ENCODE measurements at regions not wholly inside any gene's neighbourhood (a gene's known extent, or its start where the extent isn't known, plus 50 kb on each side); places are given as distances from the start of the nearest gene placed in this dataset.
"Not testable (repeated sequence)": the region's sequence is repeated elsewhere in the genome, so short reads cannot be mapped to it uniquely, and the experiment has no call there.

GRCh38 chr2:111406616-111407015, 285.9 kb downstream of the BCL2L11 start:
- not testable (repeated sequence) for DNase-seq

DNA sequence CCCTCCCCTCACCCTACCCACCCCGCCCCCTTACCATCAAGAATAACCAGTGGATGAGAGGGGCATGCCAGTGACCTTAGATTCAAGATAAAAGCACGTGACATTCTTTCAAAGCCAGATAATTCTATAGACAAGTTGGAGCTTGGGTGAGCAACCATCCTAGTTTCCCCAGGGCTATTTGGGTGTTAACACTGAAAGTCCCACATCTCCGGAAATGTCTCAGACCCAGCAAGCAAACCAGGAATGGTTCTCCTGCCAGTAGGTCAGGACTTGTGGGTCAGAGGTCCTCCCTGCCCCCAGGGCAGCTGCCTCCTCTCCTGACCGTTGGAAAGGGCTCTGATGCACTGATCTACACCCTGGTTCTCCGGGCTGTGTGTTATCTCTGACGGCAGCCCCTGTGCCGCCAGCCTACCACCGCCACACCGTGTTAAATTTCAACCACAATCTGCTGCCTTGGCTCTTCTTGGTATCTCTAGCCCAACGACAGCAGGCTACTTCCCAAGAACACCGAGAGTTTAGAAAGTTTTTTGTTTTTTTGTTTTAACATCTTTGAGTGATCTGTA, 287.0 kb downstream of the BCL2L11 start:
- peak; percentile 67 for DNase-seq

GRCh38 chr2:111410868-111411406, 290.2 kb downstream of the BCL2L11 start:
- not testable (repeated sequence) for DNase-seq

DNA sequence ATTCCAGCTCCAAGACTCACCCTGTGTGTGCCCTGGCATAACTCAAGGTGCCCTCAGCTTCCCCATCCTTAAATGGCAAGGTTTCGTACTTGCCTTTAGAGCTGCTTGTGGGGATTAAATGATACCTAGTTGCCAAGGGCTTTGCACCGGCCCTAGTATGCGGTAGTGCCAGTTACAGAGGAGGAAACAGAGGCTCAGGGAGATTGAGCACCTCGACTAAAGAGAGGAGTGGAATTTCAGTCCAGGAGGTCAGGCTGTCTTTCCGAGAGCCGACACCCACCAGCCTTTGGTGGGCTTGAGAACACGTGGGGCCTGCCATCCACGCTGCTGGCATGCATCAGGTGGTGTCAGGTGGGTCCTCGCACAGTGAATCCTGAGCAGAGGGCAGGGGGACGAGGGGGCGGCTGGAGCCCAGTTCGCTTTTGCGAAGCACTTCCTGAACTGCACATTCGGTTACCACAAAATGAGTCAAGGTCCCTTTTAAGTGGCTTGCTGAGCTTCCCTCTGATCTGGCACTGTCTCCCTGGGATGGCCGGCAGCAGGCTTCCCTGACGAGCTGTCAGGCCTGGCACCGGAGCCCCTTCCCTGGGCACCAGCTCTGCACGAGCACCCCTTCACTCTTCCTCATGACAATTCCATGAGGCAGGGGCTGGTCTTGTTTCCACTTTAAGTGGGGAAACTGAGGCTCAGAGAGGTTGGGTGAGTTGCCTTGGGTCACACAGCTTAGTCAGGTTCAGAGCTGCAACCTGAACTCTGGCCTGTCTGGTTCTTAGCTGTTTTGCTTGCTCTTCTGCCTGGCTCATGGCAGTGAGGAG, 291.4 kb downstream of the BCL2L11 start:
- not testable (repeated sequence) for DNase-seq

DNA sequence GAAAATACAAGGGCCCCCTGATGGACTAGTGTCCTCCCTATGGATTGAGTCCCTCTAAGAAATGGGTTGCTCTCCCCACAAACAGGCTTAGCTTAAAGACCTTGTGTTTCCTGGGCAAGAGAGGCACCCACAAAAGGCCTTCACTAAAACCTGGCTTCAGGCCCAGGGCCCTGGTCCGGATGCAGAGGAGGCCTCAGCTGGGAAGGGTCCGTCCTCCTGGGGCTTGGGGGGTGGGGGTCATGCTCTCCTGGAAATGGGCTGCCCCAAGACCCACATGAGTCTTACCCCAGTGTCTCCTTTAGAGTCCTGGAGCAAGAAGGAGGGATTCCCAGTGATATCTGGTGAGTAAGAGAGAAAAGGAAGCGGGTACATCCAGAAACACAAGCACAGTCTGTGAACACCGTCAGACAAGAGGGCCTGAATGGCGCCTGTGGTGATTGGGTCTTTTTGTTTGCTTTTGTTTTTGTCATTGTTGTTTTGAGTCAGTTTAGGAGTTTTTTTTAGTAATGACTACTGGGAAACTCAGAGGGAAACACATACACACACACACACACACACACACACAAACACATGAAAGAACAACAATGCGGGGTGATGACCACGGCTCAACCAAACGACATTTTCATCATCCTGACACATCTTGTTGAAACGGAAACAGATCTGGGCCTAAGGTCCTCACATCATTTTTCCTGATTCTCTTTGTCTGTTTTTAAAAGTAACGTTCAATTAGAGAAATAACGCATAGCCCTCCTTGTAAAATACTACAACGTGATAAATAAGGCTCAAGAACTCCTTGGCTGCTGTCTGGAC, 292.3 kb downstream of the BCL2L11 start:
- DNase-seq, result peak; percentile 2

- DNase-seq, result peak; percentile 36
Measured at GRCh38 chr2:111413950-111414349, 293.2 kb downstream of the BCL2L11 start.

- peak; percentile 43 for DNase-seq
Measured at GRCh38 chr2:111415765-111416743, 295.3 kb downstream of the BCL2L11 start.

GRCh38 chr2:111417026-111417425, 296.3 kb downstream of the BCL2L11 start:
- peak; percentile 48 for DNase-seq

DNA sequence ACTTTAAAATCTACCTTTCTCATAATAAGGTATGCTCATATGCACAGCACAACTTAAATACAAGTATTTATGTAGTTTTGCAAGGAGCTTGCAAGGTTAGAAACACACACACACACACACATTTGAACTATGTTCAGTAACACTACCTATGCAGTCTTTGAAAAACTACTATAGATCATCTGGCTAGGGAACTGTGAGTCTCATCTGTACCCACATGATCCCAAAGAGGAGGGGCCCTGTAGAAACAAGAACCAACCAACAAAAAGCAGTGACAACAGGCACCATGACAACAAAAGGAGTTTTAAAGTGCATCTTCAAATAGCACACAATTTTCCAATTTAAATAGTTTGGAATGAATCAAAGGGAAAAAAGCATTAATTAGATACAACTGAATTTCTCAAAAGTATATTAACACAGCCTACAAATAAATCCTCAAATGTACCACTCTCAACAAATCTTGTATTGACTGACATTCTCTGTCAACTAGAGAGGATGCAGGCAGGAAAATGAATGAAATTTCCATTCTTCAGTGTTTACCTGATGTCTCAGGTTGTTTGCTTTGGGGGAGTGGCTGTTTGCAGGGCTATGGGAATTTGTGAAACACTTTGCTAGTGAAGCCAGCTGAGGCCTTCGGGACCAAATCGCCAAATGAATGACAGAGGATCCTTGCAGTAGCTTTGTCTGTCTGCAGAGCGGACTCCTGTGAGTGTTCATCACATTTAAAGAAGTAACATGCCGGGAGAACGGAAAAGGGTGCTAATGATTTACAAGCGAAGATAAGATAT, 297.6 kb downstream of the BCL2L11 start:
- peak; percentile 70 for DNase-seq

- peak; percentile 3 for DNase-seq
Measured at GRCh38 chr2:111420074-111420473, 299.4 kb downstream of the BCL2L11 start.

DNA sequence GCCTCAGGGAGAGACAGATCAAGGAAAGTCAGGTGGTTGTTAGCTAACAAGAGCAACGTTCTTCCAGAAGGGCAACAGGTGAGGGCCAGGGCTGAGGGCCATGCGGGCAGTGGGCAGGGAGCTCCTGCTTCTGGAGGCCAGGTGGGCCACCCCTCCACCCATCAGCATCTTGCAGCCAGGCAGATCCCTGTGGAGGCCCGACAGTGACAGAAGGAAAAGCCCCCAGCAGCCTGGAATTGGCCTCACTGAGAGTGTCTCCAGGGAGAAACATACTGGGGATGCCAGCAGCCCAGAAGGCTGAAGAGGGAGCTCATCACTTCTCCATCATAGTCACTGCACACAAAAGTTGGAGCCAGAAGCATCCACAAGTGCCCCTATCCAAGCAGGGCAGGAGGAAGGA, 300.1 kb downstream of the BCL2L11 start:
- not testable (repeated sequence) for DNase-seq

GRCh38 chr2:111421949-111422348, 301.2 kb downstream of the BCL2L11 start:
- not testable (repeated sequence) for DNase-seq

DNA sequence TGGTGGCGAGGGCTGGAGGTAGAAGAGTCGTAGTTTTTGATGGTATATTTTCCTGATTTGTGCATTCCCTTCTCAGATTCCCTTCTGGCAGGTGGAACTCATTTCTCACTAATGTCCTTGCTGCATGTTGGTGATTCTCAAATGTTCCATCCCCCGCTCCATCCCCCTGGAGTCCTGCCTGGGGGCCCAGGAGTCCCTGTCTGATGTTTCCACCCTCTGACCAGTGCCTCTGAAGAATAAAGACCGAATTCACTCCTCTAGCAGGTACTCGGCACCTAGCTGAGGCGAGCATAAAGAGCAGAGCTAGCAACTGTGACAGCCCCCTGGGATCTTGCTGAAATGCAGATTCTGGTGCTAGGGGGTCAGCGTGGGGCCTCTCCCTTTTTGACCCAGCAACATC, 301.8 kb downstream of the BCL2L11 start:
- peak; percentile 5 for DNase-seq

DNA sequence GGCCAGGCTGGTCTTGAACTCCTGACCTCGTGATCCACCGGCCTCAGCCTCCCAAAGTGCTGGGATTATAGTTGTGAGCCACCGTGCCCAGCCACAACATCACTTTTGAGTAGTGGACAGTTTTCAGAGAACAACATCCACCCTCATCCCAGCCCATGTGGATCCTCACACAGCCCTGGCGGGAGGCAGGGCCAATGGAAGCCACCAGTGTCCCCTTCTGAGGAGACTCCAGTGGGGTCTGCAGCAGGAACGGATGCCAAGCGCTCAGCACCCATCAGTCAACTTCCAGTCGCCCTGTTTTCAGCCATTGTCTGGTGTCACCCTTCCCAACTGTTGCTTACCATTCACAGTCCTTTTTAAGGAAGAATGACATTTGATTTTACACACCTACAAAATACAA, 302.5 kb downstream of the BCL2L11 start:
- DNase-seq, result not testable (repeated sequence)

GRCh38 chr2:111424176-111424575, 303.5 kb downstream of the BCL2L11 start:
- DNase-seq, result not testable (repeated sequence)

GRCh38 chr2:111424851-111425309, 304.2 kb downstream of the BCL2L11 start:
- DNase-seq, result peak; percentile 3

GRCh38 chr2:111425789-111426201, 305.1 kb downstream of the BCL2L11 start:
- DNase-seq, result not testable (repeated sequence)

GRCh38 chr2:111427346-111427745, 306.6 kb downstream of the BCL2L11 start:
- DNase-seq, result not testable (repeated sequence)

- not testable (repeated sequence) for DNase-seq
Measured at GRCh38 chr2:111428915-111429314, 308.2 kb downstream of the BCL2L11 start.

GRCh38 chr2:111429353-111429752, 308.6 kb downstream of the BCL2L11 start:
- not testable (repeated sequence) for DNase-seq
